ENCODE measurements at regions not wholly inside any gene's neighbourhood (a gene's known extent, or its start where the extent isn't known, plus 50 kb on each side); places are given as distances from the start of the nearest gene placed in this dataset.

DNA sequence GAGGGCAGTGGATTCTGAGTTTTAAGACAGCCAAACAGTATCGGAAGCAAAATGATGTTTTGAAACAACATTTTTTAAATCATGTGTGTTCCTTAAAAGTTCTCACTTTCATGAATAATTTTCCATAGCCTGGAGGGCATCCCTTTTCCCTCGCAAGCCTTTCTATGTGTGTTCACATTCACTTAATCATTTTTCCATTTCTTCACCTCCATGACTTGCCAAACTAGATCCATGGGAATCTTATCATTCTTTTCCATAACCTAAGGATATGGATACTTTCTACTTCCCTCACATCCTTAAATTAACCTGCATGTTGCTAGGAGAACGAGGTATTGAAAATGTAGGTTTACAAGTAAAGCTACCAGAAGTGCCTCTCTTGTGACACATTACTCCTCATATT lies 94.2 kb upstream of the NPVF start:
- FAIRE-seq (no peak), DNase-seq (ENCODE audit: insufficient read length, low spot score) (no peak)
- TF ChIP-seq PAX5 (IDR thresholded peaks at IDR 0.05; ENCODE audit: insufficient read depth, low read length, severe bottlenecking) (no peak), POU2F2 (IDR thresholded peaks at IDR 0.05; ENCODE audit: low read depth, low read length) (no peak), POLR2AphosphoS5 (IDR thresholded peaks at IDR 0.05; ENCODE audit: low read depth, low read length) (no peak), POLR2A (IDR thresholded peaks at IDR 0.05; ENCODE audit: low read depth, low read length) (no peak), SPI1 (IDR thresholded peaks at IDR 0.05; ENCODE audit: low read depth, low read length) (no peak), TAF1 (IDR thresholded peaks at IDR 0.05; ENCODE audit: low read depth, low read length) (no peak)

DNA sequence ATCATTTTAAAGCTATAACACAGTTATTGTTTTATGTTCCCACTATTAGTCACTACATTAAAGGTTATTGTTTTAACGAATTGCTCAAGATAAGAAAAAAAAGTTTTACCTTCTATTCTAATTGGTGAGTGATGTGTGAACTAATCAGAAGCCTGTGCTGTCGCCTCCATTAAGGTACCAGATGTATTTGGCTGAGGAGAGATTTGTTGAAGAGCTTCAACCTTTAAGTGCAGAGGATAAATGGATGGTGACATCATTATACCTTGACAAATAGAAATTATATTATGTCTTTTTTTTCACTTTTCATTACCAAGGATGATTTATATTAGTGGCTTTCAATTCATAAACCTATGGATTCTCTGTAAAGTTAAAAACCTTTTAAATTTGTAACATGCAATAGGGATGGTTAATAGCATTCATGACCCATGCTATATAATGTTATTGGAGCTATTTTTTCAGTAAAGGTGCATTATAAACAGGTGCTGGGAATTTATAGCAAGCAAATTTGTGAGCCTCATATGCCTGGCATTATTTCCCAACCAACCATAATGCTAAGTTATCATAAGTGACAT lies 97.0 kb upstream of the NPVF start:
- TF ChIP-seq POU2F2 (IDR thresholded peaks at IDR 0.05; ENCODE audit: low read depth, low read length) (no peak), PAX5 (IDR thresholded peaks at IDR 0.05; ENCODE audit: insufficient read depth, low read length, severe bottlenecking) (no peak), TAF1 (IDR thresholded peaks at IDR 0.05; ENCODE audit: low read depth, low read length) (no peak), POLR2A (IDR thresholded peaks at IDR 0.05; ENCODE audit: low read depth, low read length) (no peak), SPI1 (IDR thresholded peaks at IDR 0.05; ENCODE audit: low read depth, low read length) (no peak), POLR2AphosphoS5 (IDR thresholded peaks at IDR 0.05; ENCODE audit: low read depth, low read length) (no peak)
- DNase-seq (ENCODE audit: insufficient read length, low spot score) (no peak), FAIRE-seq (no peak)

DNA sequence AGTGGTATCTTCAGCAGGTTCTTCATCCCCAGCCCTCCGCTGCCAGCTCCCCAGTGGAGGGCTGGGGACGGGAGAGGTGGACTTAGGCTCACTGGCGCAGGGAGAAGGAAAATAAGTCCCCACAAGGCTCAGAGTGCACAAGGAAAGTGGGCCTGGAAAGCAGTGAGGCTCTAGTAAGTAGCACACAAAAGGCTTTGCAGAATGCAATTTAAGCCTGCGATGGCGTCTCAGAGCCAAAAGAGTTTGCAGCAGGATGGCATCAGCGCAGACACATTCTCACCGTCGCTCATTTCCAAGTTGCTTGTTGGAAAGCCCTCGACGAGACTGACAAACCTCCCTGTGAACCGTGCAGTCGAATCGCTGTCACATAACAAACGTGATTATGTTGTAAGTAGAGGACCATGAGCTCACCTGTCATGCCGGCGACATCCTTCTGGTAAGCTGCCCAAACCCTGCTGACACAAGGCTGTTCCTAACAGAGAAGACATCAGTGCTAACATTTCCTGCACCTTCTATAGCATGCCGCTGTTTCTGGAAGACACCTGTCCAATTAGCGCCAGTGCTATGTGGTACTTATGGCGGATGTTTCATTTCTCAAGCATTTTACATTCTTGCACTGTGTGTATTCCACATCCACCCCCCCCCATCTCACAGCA lies 98.3 kb upstream of the NPVF start:
- FAIRE-seq, result no peak

DNA sequence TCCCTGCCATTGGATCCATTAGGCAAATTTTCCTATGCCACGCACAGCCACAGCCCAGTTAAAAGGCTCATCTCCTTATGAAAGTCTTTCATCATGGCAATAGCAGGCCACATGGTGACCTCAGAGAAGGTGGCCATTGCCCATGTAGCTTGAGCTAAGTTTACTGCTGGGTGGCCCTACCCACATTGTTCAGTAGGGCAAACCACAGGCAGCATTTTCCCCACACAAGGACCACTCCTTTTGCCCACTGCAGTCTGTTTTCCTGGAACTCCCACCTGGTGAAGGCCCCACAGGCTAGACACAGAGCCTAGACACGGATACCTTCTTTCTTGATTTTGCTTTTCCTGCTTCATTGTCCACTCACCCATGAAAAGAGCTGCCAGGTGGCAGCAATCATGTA lies 101.5 kb upstream of the NPVF start:
- no peak for TF ChIP-seq POLR2A (IDR thresholded peaks at IDR 0.05; ENCODE audit: low read depth, low read length)
- TF ChIP-seq POU2F2 (IDR thresholded peaks at IDR 0.05; ENCODE audit: low read depth, low read length), result no peak
- no peak for TF ChIP-seq POLR2AphosphoS5 (IDR thresholded peaks at IDR 0.05; ENCODE audit: low read depth, low read length)
- no peak for TF ChIP-seq SPI1 (IDR thresholded peaks at IDR 0.05; ENCODE audit: low read depth, low read length)
- no peak for TF ChIP-seq PAX5 (IDR thresholded peaks at IDR 0.05; ENCODE audit: insufficient read depth, low read length, severe bottlenecking)
- TF ChIP-seq TAF1 (IDR thresholded peaks at IDR 0.05; ENCODE audit: low read depth, low read length), result no peak
- FAIRE-seq, result no peak
- no peak for DNase-seq (ENCODE audit: insufficient read length, low spot score)

More for the DNA sequence above, 98.3 kb upstream of the NPVF start:
- no peak for TF ChIP-seq SPI1 (IDR thresholded peaks at IDR 0.05; ENCODE audit: low read depth, low read length)
- TF ChIP-seq POLR2A (IDR thresholded peaks at IDR 0.05; ENCODE audit: low read depth, low read length), result no peak
- no peak for TF ChIP-seq POLR2AphosphoS5 (IDR thresholded peaks at IDR 0.05; ENCODE audit: low read depth, low read length)
- TF ChIP-seq POU2F2 (IDR thresholded peaks at IDR 0.05; ENCODE audit: low read depth, low read length), result no peak
- TF ChIP-seq PAX5 (IDR thresholded peaks at IDR 0.05; ENCODE audit: insufficient read depth, low read length, severe bottlenecking), result no peak
- no peak for TF ChIP-seq TAF1 (IDR thresholded peaks at IDR 0.05; ENCODE audit: low read depth, low read length)
- DNase-seq (ENCODE audit: insufficient read length, low spot score), result no peak

DNA sequence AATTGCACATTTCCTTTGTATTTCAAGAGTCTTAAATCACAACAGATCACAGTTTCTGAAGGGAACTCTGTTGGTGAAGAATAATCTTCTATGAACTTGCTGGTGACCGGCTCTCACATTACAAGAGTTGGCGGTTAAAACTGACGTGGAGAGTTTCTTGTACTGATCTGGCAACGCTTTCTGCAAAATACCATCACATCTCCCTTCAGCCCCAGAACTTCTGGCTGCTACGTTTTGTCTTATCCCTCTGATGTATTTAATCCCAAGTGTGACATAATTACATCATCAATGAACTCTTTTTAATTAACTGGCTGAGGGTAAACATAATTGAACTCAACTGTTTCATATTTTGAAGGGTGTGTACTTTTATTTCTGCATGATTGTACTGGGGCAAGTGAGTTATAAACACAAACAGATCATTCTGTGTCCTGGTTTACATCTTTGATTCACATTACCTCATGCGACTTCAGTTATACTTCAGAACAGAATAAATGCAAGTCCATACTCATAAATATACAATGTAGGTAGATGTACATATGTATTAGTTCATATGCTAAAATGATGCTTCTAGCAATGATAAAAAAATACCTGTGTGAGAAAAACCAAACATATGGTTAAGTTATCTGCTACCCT lies 105.1 kb upstream of the NPVF start:
- DNase-seq (ENCODE audit: insufficient read length, low spot score) (no peak), FAIRE-seq (no peak)
- TF ChIP-seq POU2F2 (IDR thresholded peaks at IDR 0.05; ENCODE audit: low read depth, low read length) (no peak), POLR2A (IDR thresholded peaks at IDR 0.05; ENCODE audit: low read depth, low read length) (no peak), SPI1 (IDR thresholded peaks at IDR 0.05; ENCODE audit: low read depth, low read length) (no peak), PAX5 (IDR thresholded peaks at IDR 0.05; ENCODE audit: insufficient read depth, low read length, severe bottlenecking) (no peak), TAF1 (IDR thresholded peaks at IDR 0.05; ENCODE audit: low read depth, low read length) (no peak), POLR2AphosphoS5 (IDR thresholded peaks at IDR 0.05; ENCODE audit: low read depth, low read length) (no peak)

DNA sequence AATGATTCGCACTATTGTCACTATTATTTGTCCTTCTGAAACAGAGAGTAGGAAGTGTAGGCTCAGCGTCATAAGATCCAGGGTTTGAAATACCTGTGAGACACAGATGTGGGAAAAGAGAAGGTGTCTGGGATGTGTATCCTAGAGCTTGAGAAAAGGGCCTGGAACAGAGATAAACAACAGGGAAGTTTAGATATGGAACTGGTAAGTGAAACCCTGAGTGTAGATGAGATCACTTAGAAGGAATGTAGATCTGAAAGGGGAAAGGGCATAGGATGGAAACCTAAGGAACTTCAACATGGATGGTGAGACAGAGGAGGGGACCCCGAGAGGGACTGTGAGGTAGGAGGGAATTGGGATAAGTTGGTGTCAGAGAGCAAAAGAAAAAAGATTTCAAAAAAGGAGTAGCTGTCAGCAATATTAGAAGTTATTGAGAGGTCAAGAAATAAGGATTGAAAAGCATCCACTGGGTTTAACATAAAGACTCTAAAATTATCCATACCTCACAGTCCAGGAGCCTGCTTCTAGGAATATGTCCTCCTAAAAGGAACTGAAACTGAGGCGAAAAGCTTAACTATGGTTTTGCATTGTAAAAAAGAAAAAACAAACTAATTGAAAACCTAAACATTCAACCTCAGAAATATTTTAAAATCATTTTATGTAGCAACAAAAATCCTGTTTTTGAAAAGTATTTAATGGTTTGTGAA lies 119.2 kb upstream of the NPVF start:
- no peak for FAIRE-seq
- no peak for DNase-seq (ENCODE audit: insufficient read length, low spot score)
- TF ChIP-seq POLR2A (IDR thresholded peaks at IDR 0.05; ENCODE audit: low read depth, low read length) (no peak), POLR2AphosphoS5 (IDR thresholded peaks at IDR 0.05; ENCODE audit: low read depth, low read length) (no peak), SPI1 (IDR thresholded peaks at IDR 0.05; ENCODE audit: low read depth, low read length) (no peak), PAX5 (IDR thresholded peaks at IDR 0.05; ENCODE audit: insufficient read depth, low read length, severe bottlenecking) (no peak), TAF1 (IDR thresholded peaks at IDR 0.05; ENCODE audit: low read depth, low read length) (no peak), POU2F2 (IDR thresholded peaks at IDR 0.05; ENCODE audit: low read depth, low read length) (no peak)

DNA sequence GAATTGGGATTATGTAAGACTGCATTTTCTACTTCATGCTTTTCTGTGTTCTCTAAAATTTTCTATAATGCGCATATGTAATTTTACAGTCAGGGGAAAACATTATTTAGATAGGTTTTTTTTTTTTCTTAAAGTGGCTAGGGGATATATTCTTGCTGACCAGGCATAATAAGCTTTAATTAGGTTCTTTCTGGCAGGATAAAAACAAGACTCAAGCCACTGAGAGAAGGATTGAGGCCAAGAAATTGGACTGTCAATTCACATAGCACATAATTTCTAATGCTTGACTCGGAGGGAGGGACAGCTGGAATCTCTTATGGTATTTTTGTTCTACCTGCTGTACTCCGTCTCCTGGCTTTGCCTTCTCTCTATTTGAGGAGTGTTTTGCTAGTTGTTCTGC lies 119.8 kb upstream of the NPVF start:
- no peak for DNase-seq (ENCODE audit: insufficient read length, low spot score)
- TF ChIP-seq TAF1 (IDR thresholded peaks at IDR 0.05; ENCODE audit: low read depth, low read length) (no peak), SPI1 (IDR thresholded peaks at IDR 0.05; ENCODE audit: low read depth, low read length) (no peak), PAX5 (IDR thresholded peaks at IDR 0.05; ENCODE audit: insufficient read depth, low read length, severe bottlenecking) (no peak), POU2F2 (IDR thresholded peaks at IDR 0.05; ENCODE audit: low read depth, low read length) (no peak), POLR2AphosphoS5 (IDR thresholded peaks at IDR 0.05; ENCODE audit: low read depth, low read length) (no peak), POLR2A (IDR thresholded peaks at IDR 0.05; ENCODE audit: low read depth, low read length) (no peak)
- no peak for FAIRE-seq

DNA sequence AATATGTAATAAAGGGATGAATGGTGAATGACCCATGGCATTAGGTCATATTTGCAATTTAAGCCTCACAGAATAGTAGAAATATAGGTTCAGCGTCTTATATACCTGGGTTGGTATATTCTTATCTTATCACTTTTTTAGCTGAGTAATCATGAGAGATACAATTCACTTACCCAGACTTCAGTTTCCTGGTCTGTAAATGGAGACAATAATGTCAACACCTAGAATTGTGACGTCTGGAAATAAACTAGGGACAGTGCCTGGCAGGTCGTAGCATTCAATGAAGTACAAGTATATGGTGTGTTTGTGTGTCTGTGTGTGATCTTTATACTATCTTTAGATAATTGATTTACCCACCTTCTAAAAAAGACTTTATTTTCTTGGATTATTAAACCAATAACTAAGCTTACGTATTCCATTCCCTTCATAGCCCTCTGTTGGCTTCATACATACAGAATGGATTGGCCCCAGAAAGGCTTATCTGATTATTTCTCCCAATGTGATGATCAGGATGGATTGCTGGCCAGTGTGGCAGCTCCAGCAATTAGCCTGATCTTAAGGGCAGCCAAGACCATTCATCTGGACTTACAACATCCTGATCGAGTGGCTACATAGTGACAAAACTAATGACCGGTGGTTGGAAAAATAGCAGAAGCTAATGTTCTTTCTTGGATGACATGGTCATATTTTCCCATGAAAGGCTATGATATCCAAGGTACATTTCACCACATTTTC lies 121.2 kb upstream of the NPVF start:
- DNase-seq (ENCODE audit: insufficient read length, low spot score), result no peak
- FAIRE-seq, result no peak
- TF ChIP-seq TAF1 (IDR thresholded peaks at IDR 0.05; ENCODE audit: low read depth, low read length) (no peak), POLR2A (IDR thresholded peaks at IDR 0.05; ENCODE audit: low read depth, low read length) (no peak), POU2F2 (IDR thresholded peaks at IDR 0.05; ENCODE audit: low read depth, low read length) (no peak), SPI1 (IDR thresholded peaks at IDR 0.05; ENCODE audit: low read depth, low read length) (no peak), PAX5 (IDR thresholded peaks at IDR 0.05; ENCODE audit: insufficient read depth, low read length, severe bottlenecking) (no peak), POLR2AphosphoS5 (IDR thresholded peaks at IDR 0.05; ENCODE audit: low read depth, low read length) (no peak)
